HT-29 (cell line): ENCODE measurements at regions not wholly inside any gene's neighbourhood (a gene's known extent, or its start where the extent isn't known, plus 50 kb on each side); places are given as distances from the start of the nearest gene placed in this dataset.

Experiments used
- DNase-seq: peaks from one replicate; pipeline ENCODE4 v3.0.0-alpha.2; 2015; ENCODE audit warnings: low spot score

GRCh38 chr7:130878785-130879184 is 144.8 kb upstream of the KLF14 start:
- DNase-seq: no peak

GRCh38 chr7:130879191-130879590 is 145.2 kb upstream of the KLF14 start:
- DNase-seq: no peak

- no peak for DNase-seq
These were observed 146.7 kb upstream of the KLF14 start for GRCh38 chr7:130880668-130881067.

GRCh38 chr7:130881091-130881798 is 147.2 kb upstream of the KLF14 start:
- no peak for DNase-seq

GRCh38 chr7:130881799-130882141 is 147.8 kb upstream of the KLF14 start:
- DNase-seq: no peak

- DNase-seq: no peak
These were observed 148.4 kb upstream of the KLF14 start for GRCh38 chr7:130882396-130882795.

GRCh38 chr7:130883928-130884327 is 149.9 kb upstream of the KLF14 start:
- DNase-seq: no peak

- peak; percentile 72 for DNase-seq
These were observed 150.7 kb upstream of the KLF14 start for GRCh38 chr7:130884437-130885417.

- DNase-seq: peak; percentile 31
These were observed 152.6 kb upstream of the KLF14 start for GRCh38 chr7:130886438-130887135.

- peak; percentile 64 for DNase-seq
These were observed 153.4 kb upstream of the KLF14 start for GRCh38 chr7:130887182-130887956.

- DNase-seq: no peak
These were observed 154.0 kb upstream of the KLF14 start for GRCh38 chr7:130887957-130888371.

GRCh38 chr7:130888468-130888867 is 154.5 kb upstream of the KLF14 start:
- DNase-seq: no peak

- no peak for DNase-seq
These were observed 156.4 kb upstream of the KLF14 start for GRCh38 chr7:130890176-130891020.

- DNase-seq: no peak
These were observed 157.5 kb upstream of the KLF14 start for GRCh38 chr7:130891254-130892094.

GRCh38 chr7:130893441-130893894 is 159.5 kb upstream of the KLF14 start:
- no peak for DNase-seq

GRCh38 chr7:130894146-130894908 is 160.3 kb upstream of the KLF14 start:
- peak; percentile 80 for DNase-seq

GRCh38 chr7:130894909-130895750 is 161.1 kb upstream of the KLF14 start:
- DNase-seq: peak; percentile 43
